K562 (cell line): ENCODE measurements at regions not wholly inside any gene's neighbourhood (a gene's known extent, or its start where the extent isn't known, plus 50 kb on each side); places are given as distances from the start of the nearest gene placed in this dataset.

ENCODE experiments used
- EZH2 ChIP-seq: IDR thresholded peaks from 2 replicates; pipeline ENCODE4 v1.6.1; 2012; ENCODE audit warnings: low read depth, mild to moderate bottlenecking, inconsistent platforms, low read length, borderline replicate concordance
- IFI16 ChIP-seq: fragments of 250-450 bp; sonication (Bioruptor Pico); IDR thresholded peaks from 2 replicates; pipeline ENCODE4 v2.1.2; 2022; ENCODE audit warnings: mild to moderate bottlenecking, inconsistent platforms
- MTA3 ChIP-seq: fragments of 450-650 bp; formaldehyde crosslinking; IDR thresholded peaks from 2 replicates; pipeline ENCODE4 v1.6.1; 2017; ENCODE audit warnings: mild to moderate bottlenecking, borderline replicate concordance
- POLR2A ChIP-seq: fragments of 450-650 bp; conservative IDR thresholded peaks from 2 replicates; pipeline ENCODE4 v1.6.1; 2016
- SIN3A ChIP-seq, 2 experiments: fragments of 150-350 bp in 1 of 2; IDR thresholded peaks; 2 replicates each; pipeline ENCODE4 v1.6.1; 2011 to 2016; ENCODE audit warnings: borderline replicate concordance in 2 of 2, low read depth in 2 of 2, low read length in 2 of 2, mild to moderate bottlenecking in 2 of 2, moderate library complexity in 2 of 2; ENCODE audit not compliant: control insufficient read depth in 1 of 2
- ZNF766 ChIP-seq: fragments of 200-800 bp; sonication (Bioruptor generic); conservative IDR thresholded peaks from 2 replicates; pipeline ENCODE4 v1.6.1; 2016; ENCODE audit warnings: missing genetic modification characterization, missing compliant biosample characterization

DNA sequence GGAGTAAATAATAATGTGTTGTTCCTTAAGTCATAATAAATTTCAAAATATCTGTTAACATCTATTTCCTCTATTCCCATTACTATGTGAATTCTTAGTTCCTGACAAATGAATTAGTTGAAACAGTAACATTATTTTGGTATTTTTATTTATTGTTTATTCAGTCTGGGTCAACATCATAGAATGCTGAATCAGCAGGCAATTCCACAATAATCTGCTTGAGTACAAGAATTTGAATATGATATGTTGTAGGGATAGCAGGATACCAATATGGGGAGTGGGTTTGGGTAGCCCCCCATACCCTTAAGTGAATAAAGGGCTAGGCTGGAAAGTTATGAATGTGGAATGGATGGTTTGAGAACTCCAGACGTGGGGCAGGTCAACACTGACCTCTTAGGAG lies 373.2 kb upstream of the CHD6 start:
- TF ChIP-seq MTA3 (no peak), EZH2 (no peak), IFI16 (CRISPR knock-in tag) (no peak), POLR2A (no peak), ZNF766 (CRISPR knock-in tag) (no peak), SIN3A (IDR thresholded peaks at IDR 0.05; ENCODE audit: borderline replicate concordance in 2 of 2, control insufficient read depth in 1 of 2, low read depth in 2 of 2, low read length in 2 of 2) (no peak)
